HCT116 (cell line): ENCODE measurements at regions not wholly inside any gene's neighbourhood (a gene's known extent, or its start where the extent isn't known, plus 50 kb on each side); places are given as distances from the start of the nearest gene placed in this dataset.
"Not testable (repeated sequence)": the region's sequence is repeated elsewhere in the genome, so short reads cannot be mapped to it uniquely, and the experiment has no call there.

Experiments used
- ATAC-seq: fragments of 200-7000 bp; cut with Tn5 transposase; 2 replicates; pipeline ENCODE4 v1.9.1; 2020; ENCODE audit warnings: mild to moderate bottlenecking, moderate library complexity
- BruUV-seq: library from RNA; stranded (reverse); fragments of 400-500 nt; replicated peaks from 2 replicates; lab custom pipeline; 2021; lab: Mats Ljungman, UMichigan
- CTCF ChIA-PET: fragments of 300-600 bp; sonication (Branson Sonifier 250); formaldehyde crosslinking; loops from one replicate; lab custom pipeline; 2021; ENCODE audit warnings: antibody characterized with exemption; lab: Charles Lee
- POLR2A ChIA-PET: fragments of 300-600, 350-600 bp; sonication (Branson Sonifier 250); formaldehyde crosslinking; loops from one replicate; lab custom pipeline; 2021; ENCODE audit warnings: antibody characterized with exemption; lab: Charles Lee
- RAD21 ChIA-PET, 2 experiments: fragments of 300-600 bp; sonication (Branson Sonifier 250); formaldehyde crosslinking; loops; one replicate each; lab custom pipeline; 2023; ENCODE audit warnings: low total read pairs in 2 of 2; ENCODE audit not compliant: uncharacterized antibody in 2 of 2, unreplicated experiment in 2 of 2, low non-redundant PET in 1 of 2; lab: Charles Lee
- DNase-seq: peaks from one replicate; pipeline ENCODE4 v3.0.0-alpha.2; 2010; ENCODE audit warnings: low read depth, low spot score
- H2AFZ ChIP-seq: fragments of 200-600 bp; shearing (Covaris generic), sonication (generic); 2 replicates; pipeline ENCODE4 v1.6.1; 2017; ENCODE audit warnings: low read depth, mixed run types, mixed read lengths, antibody characterized with exemption, low read length; ENCODE audit not compliant: poor library complexity, severe bottlenecking
- H3K27ac ChIP-seq: 2 replicates; pipeline ENCODE4 v1.5.1; 2012; ENCODE audit warnings: low read depth, low read length
- H3K27me3 ChIP-seq: fragments of 200-600 bp; sonication (generic); 2 replicates; pipeline ENCODE4 v1.6.1; 2016; ENCODE audit warnings: mixed run types, low read length, mixed read lengths; ENCODE audit not compliant: insufficient read depth
- H3K36me3 ChIP-seq, 2 experiments: fragments of 200-500 bp in 1 of 2; fragments of 200-600 bp in 1 of 2; sonication (Bioruptor generic) in 1 of 2; sonication (generic) in 1 of 2; 2 replicates each; pipeline versions ENCODE4 v1.5.1 to v1.6.1; 2014 to 2016; ENCODE audit warnings: low read length in 2 of 2, inconsistent platforms in 1 of 2, mixed read lengths in 1 of 2, mixed run types in 1 of 2; ENCODE audit not compliant: insufficient read depth in 2 of 2, control insufficient read depth in 1 of 2
- H3K4me1 ChIP-seq, 2 experiments: fragments of 200-600 bp in 1 of 2; sonication (generic) in 1 of 2; 2 replicates each; pipeline versions ENCODE4 v1.5.1 to v1.6.1; 2012 to 2017; ENCODE audit warnings: low read length in 2 of 2, inconsistent platforms in 1 of 2, mild to moderate bottlenecking in 1 of 2, mixed read lengths in 1 of 2, mixed run types in 1 of 2, moderate library complexity in 1 of 2; ENCODE audit not compliant: insufficient read depth in 2 of 2, control insufficient read depth in 1 of 2
- H3K4me2 ChIP-seq: fragments of 200-600 bp; sonication (generic); 2 replicates; pipeline ENCODE4 v1.6.1; 2017; ENCODE audit warnings: mixed run types, low read length, mixed read lengths
- H3K4me3 ChIP-seq, 2 experiments: fragments of 200-600 bp in 1 of 2; sonication (generic) in 1 of 2; replicated peaks in 1 of 2; 2 replicates each; pipeline ENCODE4 v1.5.1; 2011 to 2016; ENCODE audit warnings: low read length in 2 of 2, control low read depth in 1 of 2, low read depth in 1 of 2, mild to moderate bottlenecking in 1 of 2, mixed read lengths in 1 of 2, mixed run types in 1 of 2
- H3K79me2 ChIP-seq: fragments of 200-600 bp; sonication (generic); 2 replicates; pipeline ENCODE4 v1.6.1; 2017; ENCODE audit warnings: mild to moderate bottlenecking, mixed run types, low read length, moderate library complexity, mixed read lengths; ENCODE audit not compliant: insufficient read depth
- H3K9ac ChIP-seq: fragments of 200-600 bp; sonication (generic); 2 replicates; pipeline ENCODE4 v1.6.1; 2016; ENCODE audit warnings: low read length, mixed read lengths
- H3K9me2 ChIP-seq: fragments of 200-600 bp; sonication (generic), shearing (Covaris generic); 2 replicates; pipeline ENCODE4 v1.6.1; 2017; ENCODE audit warnings: mixed run types, mild to moderate bottlenecking, moderate library complexity; ENCODE audit not compliant: insufficient read depth
- H3K9me3 ChIP-seq, 2 experiments: fragments of 200-500 bp in 1 of 2; fragments of 200-600 bp in 1 of 2; sonication (Bioruptor generic) in 1 of 2; sonication (generic) in 1 of 2; 2 replicates each; pipeline ENCODE4 v1.6.1; 2014 to 2017; ENCODE audit warnings: low read length in 2 of 2, mixed read lengths in 2 of 2, inconsistent platforms in 1 of 2, low read depth in 1 of 2, mild to moderate bottlenecking in 1 of 2, mixed run types in 1 of 2, moderate library complexity in 1 of 2; ENCODE audit not compliant: control insufficient read depth in 1 of 2, insufficient read depth in 1 of 2
- H4K20me1 ChIP-seq: fragments of 200-600 bp; sonication (generic), shearing (Covaris generic); 2 replicates; pipeline ENCODE4 v1.6.1; 2017; ENCODE audit warnings: mixed run types, mild to moderate bottlenecking, moderate library complexity; ENCODE audit not compliant: insufficient read depth
- CEBPB ChIP-seq: IDR thresholded peaks from 2 replicates; pipeline ENCODE4 v1.6.1; 2012; ENCODE audit warnings: low read depth
- ELF1 ChIP-seq: IDR thresholded peaks from 2 replicates; pipeline ENCODE4 v1.6.1; 2012; ENCODE audit warnings: low read depth, borderline replicate concordance
- FOSL1 ChIP-seq: IDR thresholded peaks from 2 replicates; pipeline ENCODE4 v1.6.1; 2012; ENCODE audit warnings: low read depth
- POLR2A ChIP-seq: IDR thresholded peaks from 2 replicates; pipeline ENCODE4 v1.7.0; 2011; ENCODE audit warnings: borderline replicate concordance; ENCODE audit not compliant: insufficient read depth, insufficient read length; ENCODE audit errors: extremely low read depth
- POLR2AphosphoS5 ChIP-seq: IDR thresholded peaks from 2 replicates; pipeline ENCODE4 v1.6.1; 2011; ENCODE audit warnings: mild to moderate bottlenecking, low read depth, low read length, moderate library complexity
- RAD21 ChIP-seq: IDR thresholded peaks from 2 replicates; pipeline ENCODE4 v1.6.1; 2012; ENCODE audit warnings: low read depth, mild to moderate bottlenecking
- YY1 ChIP-seq: IDR thresholded peaks from 2 replicates; pipeline ENCODE4 v1.6.1; 2011; ENCODE audit warnings: low read length, low read depth, moderate library complexity, mild to moderate bottlenecking; ENCODE audit not compliant: insufficient replicate concordance; ENCODE audit errors: extremely low read depth
- ZNF274 ChIP-seq: fragments of 200-500 bp; sonication (Bioruptor generic); IDR thresholded peaks from 2 replicates; pipeline ENCODE4 v1.6.1; 2014; ENCODE audit warnings: mild to moderate bottlenecking, low read depth, low read length, inconsistent platforms
- intact Hi-C: fragments of 100-400 bp; cut with micrococcal nuclease; formaldehyde crosslinking; loops from 2 replicates; pipeline ENCODE4 v1.10.0; 2022
- TF ChIP-seq, protein P1 (sequence below): IDR thresholded peaks from 2 replicates; pipeline ENCODE4 v1.6.1; 2012
- TF ChIP-seq, protein P2 (sequence below), 3 experiments: fragments of 200-600 bp in 1 of 3; sonication (generic) in 1 of 3; IDR thresholded peaks in 2 of 3; conservative IDR thresholded peaks in 1 of 3; 2 replicates each; pipeline ENCODE4 v1.5.1; 2012 to 2017; ENCODE audit warnings: low read depth in 2 of 3, low read length in 2 of 3, antibody characterized with exemption in 1 of 3, borderline replicate concordance in 1 of 3, control low read depth in 1 of 3, mild to moderate bottlenecking in 1 of 3, mixed read lengths in 1 of 3, mixed run types in 1 of 3, moderate library complexity in 1 of 3; ENCODE audit not compliant: insufficient read depth in 1 of 3
- TF ChIP-seq, protein P3 (sequence below): IDR thresholded peaks from 2 replicates; pipeline ENCODE4 v1.6.1; 2012

DNA sequence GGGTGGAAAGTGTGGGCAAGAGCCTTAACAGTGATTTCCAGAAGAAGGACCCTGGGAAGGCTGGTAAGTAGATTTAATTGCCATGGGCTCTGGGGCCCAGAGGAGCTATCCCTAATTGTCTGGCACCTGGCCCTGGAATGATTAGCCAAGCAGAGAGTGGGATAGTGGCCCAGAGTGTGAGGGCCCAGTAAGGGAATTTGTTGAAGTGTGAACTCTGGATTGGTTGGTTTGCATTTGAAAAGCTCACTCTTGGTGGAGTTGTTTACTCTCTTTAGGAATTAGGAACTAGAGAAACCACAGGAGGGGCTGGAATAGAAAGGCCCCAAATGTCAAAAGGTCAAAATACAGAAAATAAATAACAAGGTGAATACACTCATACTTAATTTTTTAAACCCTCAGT lies 207.1 kb downstream of the GABRG2 start:
- Histone ChIP-seq H3K27ac (no peak overlapping the region), H3K9ac (no peak overlapping the region), H3K4me3 (no peak overlapping the region), H3K79me2 (no peaks in the 10 kb centered on the region), H3K9me3 (0 out of 4 replicates have a peak, but pooled peaks cover 0 to 5% of the 10 kb centered on the region in 2 experiments), H3K4me1 (no peaks in the 10 kb centered on the region), H4K20me1 (no peaks in the 10 kb centered on the region), H3K4me2 (no peak overlapping the region), H2AFZ (no peak overlapping the region), H3K9me2 (no peaks in the 10 kb centered on the region), H3K27me3 (no peaks in the 10 kb centered on the region), H3K36me3 (no peaks in the 10 kb centered on the region)
- TF ChIP-seq YY1 = no peak
- TF ChIP-seq, protein P1, sequence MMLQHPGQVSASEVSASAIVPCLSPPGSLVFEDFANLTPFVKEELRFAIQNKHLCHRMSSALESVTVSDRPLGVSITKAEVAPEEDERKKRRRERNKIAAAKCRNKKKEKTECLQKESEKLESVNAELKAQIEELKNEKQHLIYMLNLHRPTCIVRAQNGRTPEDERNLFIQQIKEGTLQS = no peak
- TF ChIP-seq ZNF274 = no peak
- no peak for TF ChIP-seq RAD21
- TF ChIP-seq ELF1 = no peak
- TF ChIP-seq, protein P2, sequence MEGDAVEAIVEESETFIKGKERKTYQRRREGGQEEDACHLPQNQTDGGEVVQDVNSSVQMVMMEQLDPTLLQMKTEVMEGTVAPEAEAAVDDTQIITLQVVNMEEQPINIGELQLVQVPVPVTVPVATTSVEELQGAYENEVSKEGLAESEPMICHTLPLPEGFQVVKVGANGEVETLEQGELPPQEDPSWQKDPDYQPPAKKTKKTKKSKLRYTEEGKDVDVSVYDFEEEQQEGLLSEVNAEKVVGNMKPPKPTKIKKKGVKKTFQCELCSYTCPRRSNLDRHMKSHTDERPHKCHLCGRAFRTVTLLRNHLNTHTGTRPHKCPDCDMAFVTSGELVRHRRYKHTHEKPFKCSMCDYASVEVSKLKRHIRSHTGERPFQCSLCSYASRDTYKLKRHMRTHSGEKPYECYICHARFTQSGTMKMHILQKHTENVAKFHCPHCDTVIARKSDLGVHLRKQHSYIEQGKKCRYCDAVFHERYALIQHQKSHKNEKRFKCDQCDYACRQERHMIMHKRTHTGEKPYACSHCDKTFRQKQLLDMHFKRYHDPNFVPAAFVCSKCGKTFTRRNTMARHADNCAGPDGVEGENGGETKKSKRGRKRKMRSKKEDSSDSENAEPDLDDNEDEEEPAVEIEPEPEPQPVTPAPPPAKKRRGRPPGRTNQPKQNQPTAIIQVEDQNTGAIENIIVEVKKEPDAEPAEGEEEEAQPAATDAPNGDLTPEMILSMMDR (IDR thresholded peaks at IDR 0.05 in 2 of 3, conservative IDR thresholded peaks at IDR 0.05 in 1 of 3; ENCODE audit: borderline replicate concordance in 1 of 3, insufficient read depth in 1 of 3, low read depth in 2 of 3, low read length in 2 of 3) = no peak
- no peak for TF ChIP-seq POLR2AphosphoS5
- no peak for TF ChIP-seq CEBPB
- TF ChIP-seq POLR2A = no peak
- TF ChIP-seq FOSL1 = no peak
- TF ChIP-seq, protein P3, sequence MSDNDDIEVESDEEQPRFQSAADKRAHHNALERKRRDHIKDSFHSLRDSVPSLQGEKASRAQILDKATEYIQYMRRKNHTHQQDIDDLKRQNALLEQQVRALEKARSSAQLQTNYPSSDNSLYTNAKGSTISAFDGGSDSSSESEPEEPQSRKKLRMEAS = no peak
- ChIA-PET CTCF (no interaction called here), POLR2A (no interaction called here), RAD21 (no interaction called here)
- ATAC-seq (no peak), DNase-seq (no peak)
- BruUV-seq = no TSS peak
- intact Hi-C loops = no loop called here

DNA sequence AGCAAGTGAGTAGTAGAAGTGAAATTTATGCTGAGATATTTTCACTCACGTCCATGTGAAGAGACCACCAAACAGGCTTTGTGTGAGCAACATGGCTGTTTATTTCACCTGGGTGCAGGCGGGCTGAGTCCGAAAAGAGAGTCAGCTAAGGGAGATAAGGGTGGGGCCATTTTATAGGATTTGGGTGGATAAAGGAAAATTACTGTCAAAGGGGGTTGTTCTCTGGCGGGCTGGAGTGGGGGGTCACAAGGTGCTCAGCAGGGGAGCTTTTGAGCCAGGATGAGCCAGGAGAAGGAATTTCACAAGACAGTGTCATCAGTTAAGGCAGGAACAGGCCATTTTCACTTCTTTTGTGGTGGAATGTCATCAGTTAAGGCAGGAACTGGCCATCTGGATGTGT lies 207.8 kb downstream of the GABRG2 start:
- H3K36me3 ChIP-seq, CTCF ChIA-PET, H3K4me1 ChIP-seq, H4K20me1 ChIP-seq, RAD21 ChIA-PET, H3K4me3 ChIP-seq, POLR2A ChIA-PET, BruUV-seq, H3K9ac ChIP-seq, H3K27me3 ChIP-seq, H3K27ac ChIP-seq, DNase-seq, H3K4me2 ChIP-seq, H3K9me2 ChIP-seq, H3K9me3 ChIP-seq, H3K79me2 ChIP-seq, ATAC-seq, intact Hi-C loops, H2AFZ ChIP-seq: not testable (repeated sequence)
